Keratinocyte (primary cell): ENCODE measurements at regions not wholly inside any gene's neighbourhood (a gene's known extent, or its start where the extent isn't known, plus 50 kb on each side); places are given as distances from the start of the nearest gene placed in this dataset.

ENCODE experiments used
- EZH2 ChIP-seq: IDR thresholded peaks from one replicate; pipeline ENCODE4 v1.6.1; 2012; ENCODE audit warnings: inconsistent platforms, mild to moderate bottlenecking, low read length, moderate library complexity
- TF ChIP-seq, protein P1 (sequence below), 3 experiments: IDR thresholded peaks in 1 of 3; conservative IDR thresholded peaks in 1 of 3; optimal IDR thresholded peaks in 1 of 3; 2 replicates in 2 of 3; 3 replicates in 1 of 3; pipeline versions ENCODE3 to v1.5.1; 2011; ENCODE audit warnings: low read length in 3 of 3, mild to moderate bottlenecking in 3 of 3, moderate library complexity in 2 of 3, control low read depth in 1 of 3, inconsistent platforms in 1 of 3; ENCODE audit not compliant: insufficient read depth in 2 of 3; ENCODE audit errors: extremely low read depth in 1 of 3

- TF ChIP-seq, protein P1, sequence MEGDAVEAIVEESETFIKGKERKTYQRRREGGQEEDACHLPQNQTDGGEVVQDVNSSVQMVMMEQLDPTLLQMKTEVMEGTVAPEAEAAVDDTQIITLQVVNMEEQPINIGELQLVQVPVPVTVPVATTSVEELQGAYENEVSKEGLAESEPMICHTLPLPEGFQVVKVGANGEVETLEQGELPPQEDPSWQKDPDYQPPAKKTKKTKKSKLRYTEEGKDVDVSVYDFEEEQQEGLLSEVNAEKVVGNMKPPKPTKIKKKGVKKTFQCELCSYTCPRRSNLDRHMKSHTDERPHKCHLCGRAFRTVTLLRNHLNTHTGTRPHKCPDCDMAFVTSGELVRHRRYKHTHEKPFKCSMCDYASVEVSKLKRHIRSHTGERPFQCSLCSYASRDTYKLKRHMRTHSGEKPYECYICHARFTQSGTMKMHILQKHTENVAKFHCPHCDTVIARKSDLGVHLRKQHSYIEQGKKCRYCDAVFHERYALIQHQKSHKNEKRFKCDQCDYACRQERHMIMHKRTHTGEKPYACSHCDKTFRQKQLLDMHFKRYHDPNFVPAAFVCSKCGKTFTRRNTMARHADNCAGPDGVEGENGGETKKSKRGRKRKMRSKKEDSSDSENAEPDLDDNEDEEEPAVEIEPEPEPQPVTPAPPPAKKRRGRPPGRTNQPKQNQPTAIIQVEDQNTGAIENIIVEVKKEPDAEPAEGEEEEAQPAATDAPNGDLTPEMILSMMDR (optimal IDR thresholded peaks at IDR 0.05 in 1 of 3, IDR thresholded peaks at IDR 0.05 in 1 of 3, conservative IDR thresholded peaks at IDR 0.05 in 1 of 3; ENCODE audit: extremely low read depth in 1 of 3, insufficient read depth in 2 of 3, low read length in 3 of 3): no peak
- TF ChIP-seq EZH2: no peak
Measured at GRCh38 chr1:91120936-91121335, 99.1 kb upstream of the ZNF644 start.
